VCaP (cell line): ENCODE measurements at regions not wholly inside any gene's neighbourhood (a gene's known extent, or its start where the extent isn't known, plus 50 kb on each side); places are given as distances from the start of the nearest gene placed in this dataset.

Experiments used
- H3K27ac ChIP-seq: fragments of 450-650 bp; 2 replicates; pipeline ENCODE4 v1.5.1; 2017
- CTCF ChIP-seq: fragments of 450-650 bp; conservative IDR thresholded peaks from 2 replicates; pipeline ENCODE4 v1.5.1; 2017; ENCODE audit warnings: mild to moderate bottlenecking, moderate library complexity

- no peak for TF ChIP-seq CTCF
These were observed 583.6 kb upstream of the CDH5 start for GRCh38 chr16:65782611-65783600.

GRCh38 chr16:65781855-65782254, 584.6 kb upstream of the CDH5 start:
- TF ChIP-seq CTCF, result no peak
- H3K27ac ChIP-seq, result no peak overlapping the region

More at GRCh38 chr16:65782611-65783600, 583.6 kb upstream of the CDH5 start:
- no peak overlapping the region for H3K27ac ChIP-seq

- no peak for TF ChIP-seq CTCF
- no peak overlapping the region for H3K27ac ChIP-seq
These were observed 585.1 kb upstream of the CDH5 start for GRCh38 chr16:65781363-65781762.

GRCh38 chr16:65779201-65779600, 587.3 kb upstream of the CDH5 start:
- no peak for TF ChIP-seq CTCF
- H3K27ac ChIP-seq, result no peak overlapping the region

GRCh38 chr16:65776639-65777183, 589.8 kb upstream of the CDH5 start:
- no peak for TF ChIP-seq CTCF
- no peak overlapping the region for H3K27ac ChIP-seq

- H3K27ac ChIP-seq, result no peak overlapping the region
- no peak for TF ChIP-seq CTCF
These were observed 590.7 kb upstream of the CDH5 start for GRCh38 chr16:65775829-65776228.

GRCh38 chr16:65774350-65774749, 592.1 kb upstream of the CDH5 start:
- no peak for TF ChIP-seq CTCF
- no peak overlapping the region for H3K27ac ChIP-seq
